ENCODE measurements at regions not wholly inside any gene's neighbourhood (a gene's known extent, or its start where the extent isn't known, plus 50 kb on each side); places are given as distances from the start of the nearest gene placed in this dataset.

DNA sequence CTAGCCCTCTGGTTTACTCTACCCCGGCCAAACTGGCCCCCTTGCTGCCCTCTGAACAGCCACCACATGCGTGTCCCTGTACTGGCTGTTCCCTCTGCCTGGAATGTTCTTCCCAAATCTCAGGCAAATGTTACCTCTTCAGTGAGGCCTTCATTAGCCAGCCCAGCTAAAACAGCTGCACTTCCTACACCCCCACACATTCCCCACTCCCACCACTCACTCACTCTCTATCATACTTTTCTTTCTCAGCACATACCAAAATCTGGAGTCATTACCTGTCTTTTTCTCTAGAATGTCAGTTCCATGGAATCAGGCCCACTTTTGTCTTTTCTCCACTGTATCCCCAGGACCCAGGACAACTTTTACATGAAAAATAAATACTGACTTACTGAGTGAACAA, 401.2 kb upstream of the SULF2 start:
- Histone ChIP-seq H3K36me3 (ENCODE audit: insufficient read depth in 1 of 2, low read depth in 1 of 2) (no peaks in the 10 kb centered on the region), H3K27me3 (ENCODE audit: insufficient read depth in 3 of 3, low read length in 2 of 3) (no peaks in the 10 kb centered on the region), H3K9me3 (peaks cover 3% of the 10 kb centered on the region), H3K4me3 (no peak overlapping the region), H3K4me1 (no peaks in the 10 kb centered on the region), H3K27ac (no peak overlapping the region)
- TF ChIP-seq, protein P1, sequence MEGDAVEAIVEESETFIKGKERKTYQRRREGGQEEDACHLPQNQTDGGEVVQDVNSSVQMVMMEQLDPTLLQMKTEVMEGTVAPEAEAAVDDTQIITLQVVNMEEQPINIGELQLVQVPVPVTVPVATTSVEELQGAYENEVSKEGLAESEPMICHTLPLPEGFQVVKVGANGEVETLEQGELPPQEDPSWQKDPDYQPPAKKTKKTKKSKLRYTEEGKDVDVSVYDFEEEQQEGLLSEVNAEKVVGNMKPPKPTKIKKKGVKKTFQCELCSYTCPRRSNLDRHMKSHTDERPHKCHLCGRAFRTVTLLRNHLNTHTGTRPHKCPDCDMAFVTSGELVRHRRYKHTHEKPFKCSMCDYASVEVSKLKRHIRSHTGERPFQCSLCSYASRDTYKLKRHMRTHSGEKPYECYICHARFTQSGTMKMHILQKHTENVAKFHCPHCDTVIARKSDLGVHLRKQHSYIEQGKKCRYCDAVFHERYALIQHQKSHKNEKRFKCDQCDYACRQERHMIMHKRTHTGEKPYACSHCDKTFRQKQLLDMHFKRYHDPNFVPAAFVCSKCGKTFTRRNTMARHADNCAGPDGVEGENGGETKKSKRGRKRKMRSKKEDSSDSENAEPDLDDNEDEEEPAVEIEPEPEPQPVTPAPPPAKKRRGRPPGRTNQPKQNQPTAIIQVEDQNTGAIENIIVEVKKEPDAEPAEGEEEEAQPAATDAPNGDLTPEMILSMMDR (IDR thresholded peaks at IDR 0.05) = no peak
- WGBS, 3 donors = 42 to 52% (median 48%) methylated on average over 2 of the region's 2 CpGs
- intact Hi-C loops (cut with DNase I) = no loop called here
- ATAC-seq (no peak), DNase-seq (no peak)

DNA sequence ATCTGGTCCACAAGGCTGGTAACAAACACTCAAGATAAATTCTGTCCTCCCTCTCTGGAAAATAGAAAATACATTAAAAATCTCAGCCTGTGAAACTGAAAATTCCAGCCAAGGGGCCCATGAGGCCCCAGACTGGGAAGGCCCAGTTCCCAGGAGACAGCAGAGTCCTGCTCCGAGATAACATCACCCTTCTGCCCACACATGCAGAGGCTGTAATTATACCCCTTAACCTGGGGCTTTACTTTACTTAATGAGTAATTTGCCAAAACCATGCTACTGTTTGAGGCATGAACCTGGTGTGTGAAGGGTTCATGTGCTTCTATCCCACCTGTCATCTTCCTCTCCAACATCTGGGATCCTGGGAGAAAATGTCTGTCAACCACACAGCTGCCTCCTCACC, 398.9 kb upstream of the SULF2 start:
- H3K4me1 ChIP-seq = no peaks in the 10 kb centered on the region
- H3K36me3 ChIP-seq (ENCODE audit: insufficient read depth in 1 of 2, low read depth in 1 of 2) = no peaks in the 10 kb centered on the region
- no peak for DNase-seq
- 81 to 95% (median 95%) methylated on average over 1 of the region's 1 CpG for WGBS, 3 donors
- ATAC-seq = no peak
- no peaks in the 10 kb centered on the region for H3K27me3 ChIP-seq (ENCODE audit: insufficient read depth in 3 of 3, low read length in 2 of 3)
- intact Hi-C loops (cut with DNase I) = no loop called here
- no peak overlapping the region for H3K4me3 ChIP-seq
- TF ChIP-seq, protein P1 (IDR thresholded peaks at IDR 0.05) = no peak
- H3K27ac ChIP-seq = no peak overlapping the region
- H3K9me3 ChIP-seq = peaks cover 3% of the 10 kb centered on the region

DNA sequence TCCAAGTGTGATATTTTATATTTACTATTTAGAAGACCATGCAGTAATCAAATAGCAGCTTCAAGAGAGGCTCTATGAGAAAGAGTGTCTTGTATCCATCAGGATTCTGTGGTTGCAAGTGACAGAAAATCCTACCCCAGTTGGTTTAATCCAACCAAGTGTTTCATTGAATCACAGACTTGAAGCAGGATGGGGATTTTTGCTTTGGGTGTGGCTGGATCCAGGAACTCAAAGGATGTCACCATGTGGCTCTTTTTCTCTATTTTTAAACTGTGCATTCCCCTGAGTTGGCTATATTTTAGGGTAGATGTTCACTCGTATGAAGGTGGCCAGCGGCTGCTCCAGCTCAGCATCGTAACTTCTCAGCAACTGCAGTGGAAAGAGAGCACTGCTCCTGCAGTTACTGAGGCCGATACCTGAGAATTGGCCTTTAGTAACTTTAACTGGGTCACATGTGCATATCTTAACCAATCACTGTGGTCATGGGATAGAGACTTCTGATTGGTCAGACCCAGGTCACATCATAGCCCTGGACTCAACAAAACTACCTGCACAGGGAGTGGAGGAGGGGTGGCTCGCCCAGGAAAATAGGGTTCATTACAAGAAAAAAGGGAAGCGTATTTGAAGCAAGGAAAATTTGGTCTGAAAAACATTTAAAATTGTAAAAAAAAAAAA, 396.1 kb upstream of the SULF2 start:
- Histone ChIP-seq H3K9me3 (peaks cover 3% of the 10 kb centered on the region), H3K36me3 (ENCODE audit: insufficient read depth in 1 of 2, low read depth in 1 of 2) (no peaks in the 10 kb centered on the region), H3K27me3 (ENCODE audit: insufficient read depth in 3 of 3, low read length in 2 of 3) (peaks cover 0 to 5% (median 0%) of the 10 kb centered on the region in 3 donors), H3K4me1 (no peaks in the 10 kb centered on the region), H3K4me3 (no peak overlapping the region), H3K27ac (no peak overlapping the region)
- DNase-seq = no peak
- no peak for ATAC-seq
- intact Hi-C loops (cut with DNase I) = no loop called here
- TF ChIP-seq, protein P1 (IDR thresholded peaks at IDR 0.05) = no peak
- WGBS, 3 donors = 72 to 86% (median 73%) methylated on average over 6 of the region's 6 CpGs

DNA sequence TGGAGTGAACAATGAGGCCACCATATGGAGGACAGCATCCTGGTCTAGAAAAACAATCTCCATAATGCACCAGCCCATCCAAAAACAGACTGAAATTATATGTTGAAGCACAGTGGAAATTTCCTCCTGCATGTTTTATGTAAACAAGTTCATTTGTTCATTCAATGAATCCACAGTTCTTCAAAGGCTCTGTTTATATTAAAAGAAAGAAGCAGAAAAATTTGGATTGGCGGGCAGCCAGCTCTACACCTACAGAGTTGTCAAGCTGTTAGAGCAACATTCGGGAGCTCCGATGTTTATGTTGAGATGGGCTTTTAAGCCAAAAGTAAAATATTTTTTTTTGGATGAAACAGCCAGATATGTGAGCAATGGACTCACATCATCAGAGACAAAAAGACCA, 395.3 kb upstream of the SULF2 start:
- TF ChIP-seq, protein P1 (IDR thresholded peaks at IDR 0.05) = no peak
- no peak overlapping the region for H3K27ac ChIP-seq
- peaks cover 0 to 5% (median 0%) of the 10 kb centered on the region in 3 donors for H3K27me3 ChIP-seq (ENCODE audit: insufficient read depth in 3 of 3, low read length in 2 of 3)
- WGBS, 3 donors = 87 to 90% (median 89%) methylated on average over 3 of the region's 3 CpGs
- no peak for DNase-seq
- no peak overlapping the region for H3K4me3 ChIP-seq
- H3K4me1 ChIP-seq = no peaks in the 10 kb centered on the region
- no peaks in the 10 kb centered on the region for H3K36me3 ChIP-seq (ENCODE audit: insufficient read depth in 1 of 2, low read depth in 1 of 2)
- intact Hi-C loops (cut with DNase I) = no loop called here
- ATAC-seq = no peak
- H3K9me3 ChIP-seq = peaks cover 3% of the 10 kb centered on the region

DNA sequence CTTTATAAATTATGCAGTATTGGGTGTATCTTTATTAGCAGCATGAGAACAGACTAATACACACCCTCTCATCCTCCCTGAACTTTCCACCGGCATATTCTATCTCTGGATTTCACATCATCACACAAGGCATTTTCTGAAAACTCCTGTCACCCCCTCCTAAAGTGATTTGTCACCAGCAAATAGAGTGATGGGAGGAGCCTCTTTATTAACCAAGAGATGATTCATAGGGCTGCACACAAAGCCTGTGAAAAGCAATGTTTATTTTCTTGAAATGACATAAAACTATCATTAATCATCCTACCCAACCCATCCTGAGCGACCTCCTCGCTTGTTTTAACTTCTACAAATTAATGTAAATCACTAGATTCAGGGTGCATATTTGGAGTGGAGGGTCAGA, 394.7 kb upstream of the SULF2 start:
- WGBS, 3 donors = 86 to 89% (median 88%) methylated on average over 3 of the region's 3 CpGs
- Histone ChIP-seq H3K4me1 (no peaks in the 10 kb centered on the region), H3K27ac (no peak overlapping the region), H3K36me3 (ENCODE audit: insufficient read depth in 1 of 2, low read depth in 1 of 2) (no peaks in the 10 kb centered on the region), H3K9me3 (peaks cover 3% of the 10 kb centered on the region), H3K27me3 (ENCODE audit: insufficient read depth in 3 of 3, low read length in 2 of 3) (peaks cover 0 to 5% (median 0%) of the 10 kb centered on the region in 3 donors), H3K4me3 (no peak overlapping the region)
- intact Hi-C loops (cut with DNase I) = no loop called here
- ATAC-seq (no peak), DNase-seq (no peak)
- TF ChIP-seq, protein P1 (IDR thresholded peaks at IDR 0.05) = no peak
